ENCODE measurements at regions not wholly inside any gene's neighbourhood (a gene's known extent, or its start where the extent isn't known, plus 50 kb on each side); places are given as distances from the start of the nearest gene placed in this dataset.

DNA sequence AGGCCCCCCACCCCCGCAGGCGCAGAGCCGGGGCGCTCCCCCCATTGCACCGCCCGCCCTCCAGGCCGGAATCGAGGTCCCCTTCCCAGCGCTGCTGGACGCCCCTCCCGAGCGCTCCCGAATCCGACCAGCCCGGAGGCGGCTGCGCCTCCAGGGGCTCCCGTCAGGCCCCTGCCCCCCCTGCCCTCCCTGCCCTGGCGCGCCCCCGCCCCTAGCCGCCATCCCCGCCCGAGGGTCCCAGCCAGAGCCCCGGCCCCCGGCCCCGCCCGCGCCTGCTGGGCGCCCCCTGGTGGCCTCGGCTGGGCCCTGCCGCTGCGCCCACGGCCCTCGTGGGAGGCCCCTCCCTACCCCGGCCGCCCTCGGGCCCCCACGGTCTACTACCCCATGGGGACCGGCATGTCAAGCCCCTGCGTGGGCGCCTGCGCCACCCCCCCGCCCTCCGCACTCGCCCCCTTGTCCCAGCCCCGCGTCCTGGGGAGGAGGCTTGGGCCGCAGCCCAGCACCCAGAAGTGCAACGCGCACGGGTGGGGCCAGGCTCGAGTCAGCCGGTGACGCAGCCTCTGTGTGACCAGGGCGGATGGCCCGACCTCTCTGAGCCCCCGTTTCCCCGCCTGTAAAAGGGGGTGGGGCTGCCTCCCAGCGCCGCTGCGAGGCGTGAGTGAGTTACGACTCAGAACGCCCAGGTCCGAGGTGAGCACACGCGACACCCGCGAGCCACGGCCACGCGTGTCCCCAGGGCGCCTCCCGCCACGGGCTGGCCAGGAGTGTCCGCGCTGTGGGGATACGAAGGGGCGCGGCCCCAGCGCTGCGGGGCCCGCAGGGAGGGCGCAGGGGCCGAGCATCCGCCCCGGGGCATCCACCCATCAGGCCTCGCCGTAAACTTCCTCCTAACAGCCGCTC is 104.9 kb downstream of the FAM53A start (continued):
- TF ChIP-seq JUND (IDR thresholded peaks at IDR 0.05; ENCODE audit: borderline replicate concordance, low read depth, low read length) = peak; percentile 14; the same call in 1 of the 2 replicates
- no peak; the same call in 2 of the 3 replicates for TF ChIP-seq JUND (tag; IDR thresholded peaks at IDR 0.05; ENCODE audit: borderline replicate concordance, low read depth, low read length)
- TF ChIP-seq MAZ (CRISPR knock-in tag; conservative IDR thresholded peaks at IDR 0.05 in 1 of 2, IDR thresholded peaks at IDR 0.05 in 1 of 2) = peak; percentile 68 to 92; a peak in 3 of 4 replicates
- peak; percentile 80 for TF ChIP-seq GATAD2B (IDR thresholded peaks at IDR 0.05; ENCODE audit: borderline replicate concordance)
- TF ChIP-seq ESRRB (CRISPR knock-in tag; IDR thresholded peaks at IDR 0.05; ENCODE audit: borderline replicate concordance) = no peak
- TF ChIP-seq ZNF253 (CRISPR knock-in tag; conservative IDR thresholded peaks at IDR 0.05) = no peak
- no peak for TF ChIP-seq MCM7 (IDR thresholded peaks at IDR 0.05)
- peak; percentile 98 for TF ChIP-seq ZBTB7A (IDR thresholded peaks at IDR 0.05; ENCODE audit: borderline replicate concordance, control insufficient read depth, low read depth, low read length)
- no peak for TF ChIP-seq FOXP1 (CRISPR knock-in tag; IDR thresholded peaks at IDR 0.05)
- peak; percentile 54 for TF ChIP-seq POLR2G (IDR thresholded peaks at IDR 0.05; ENCODE audit: low read depth, low read length)
- TF ChIP-seq, protein P1, sequence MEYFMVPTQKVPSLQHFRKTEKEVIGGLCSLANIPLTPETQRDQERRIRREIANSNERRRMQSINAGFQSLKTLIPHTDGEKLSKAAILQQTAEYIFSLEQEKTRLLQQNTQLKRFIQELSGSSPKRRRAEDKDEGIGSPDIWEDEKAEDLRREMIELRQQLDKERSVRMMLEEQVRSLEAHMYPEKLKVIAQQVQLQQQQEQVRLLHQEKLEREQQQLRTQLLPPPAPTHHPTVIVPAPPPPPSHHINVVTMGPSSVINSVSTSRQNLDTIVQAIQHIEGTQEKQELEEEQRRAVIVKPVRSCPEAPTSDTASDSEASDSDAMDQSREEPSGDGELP (CRISPR knock-in tag; IDR thresholded peaks at IDR 0.05; ENCODE audit: borderline replicate concordance) = peak; percentile 68; the same call in 1 of the 2 replicates
- TF ChIP-seq ETV5 (CRISPR knock-in tag; IDR thresholded peaks at IDR 0.05; ENCODE audit: low read depth) = 0 out of 2 replicates have a peak, but pooled peaks have one; percentile 32
- no peak for TF ChIP-seq ZNF445 (CRISPR knock-in tag; IDR thresholded peaks at IDR 0.05; ENCODE audit: low read depth)
- no peak for TF ChIP-seq HEY1 (CRISPR knock-in tag; IDR thresholded peaks at IDR 0.05; ENCODE audit: borderline replicate concordance)
- TF ChIP-seq NFIC (IDR thresholded peaks at IDR 0.05) = peak; percentile 36; the same call in 1 of the 2 replicates
- TF ChIP-seq, protein P2, sequence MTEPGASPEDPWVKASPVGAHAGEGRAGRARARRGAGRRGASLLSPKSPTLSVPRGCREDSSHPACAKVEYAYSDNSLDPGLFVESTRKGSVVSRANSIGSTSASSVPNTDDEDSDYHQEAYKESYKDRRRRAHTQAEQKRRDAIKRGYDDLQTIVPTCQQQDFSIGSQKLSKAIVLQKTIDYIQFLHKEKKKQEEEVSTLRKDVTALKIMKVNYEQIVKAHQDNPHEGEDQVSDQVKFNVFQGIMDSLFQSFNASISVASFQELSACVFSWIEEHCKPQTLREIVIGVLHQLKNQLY (CRISPR knock-in tag; conservative IDR thresholded peaks at IDR 0.05) = no peak
- peak; percentile 46 for TF ChIP-seq CREB1 (IDR thresholded peaks at IDR 0.05)
- TF ChIP-seq CREB1 (CRISPR knock-in tag; IDR thresholded peaks at IDR 0.05) = peak; percentile 89
- TF ChIP-seq NCOA6 (IDR thresholded peaks at IDR 0.05) = no peak
- TF ChIP-seq, protein P3, sequence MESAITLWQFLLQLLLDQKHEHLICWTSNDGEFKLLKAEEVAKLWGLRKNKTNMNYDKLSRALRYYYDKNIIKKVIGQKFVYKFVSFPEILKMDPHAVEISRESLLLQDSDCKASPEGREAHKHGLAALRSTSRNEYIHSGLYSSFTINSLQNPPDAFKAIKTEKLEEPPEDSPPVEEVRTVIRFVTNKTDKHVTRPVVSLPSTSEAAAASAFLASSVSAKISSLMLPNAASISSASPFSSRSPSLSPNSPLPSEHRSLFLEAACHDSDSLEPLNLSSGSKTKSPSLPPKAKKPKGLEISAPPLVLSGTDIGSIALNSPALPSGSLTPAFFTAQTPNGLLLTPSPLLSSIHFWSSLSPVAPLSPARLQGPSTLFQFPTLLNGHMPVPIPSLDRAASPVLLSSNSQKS (CRISPR knock-in tag; IDR thresholded peaks at IDR 0.05) = no peak
- TF ChIP-seq, protein P4, sequence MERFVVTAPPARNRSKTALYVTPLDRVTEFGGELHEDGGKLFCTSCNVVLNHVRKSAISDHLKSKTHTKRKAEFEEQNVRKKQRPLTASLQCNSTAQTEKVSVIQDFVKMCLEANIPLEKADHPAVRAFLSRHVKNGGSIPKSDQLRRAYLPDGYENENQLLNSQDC (CRISPR knock-in tag; IDR thresholded peaks at IDR 0.05) = no peak
- peak; percentile 62; the same call in 1 of the 2 replicates for TF ChIP-seq RB1 (IDR thresholded peaks at IDR 0.05; ENCODE audit: low read depth)
- TF ChIP-seq MTA2 (IDR thresholded peaks at IDR 0.05; ENCODE audit: low read depth) = peak; percentile 25; the same call in 1 of the 2 replicates
- peak; percentile 46 for TF ChIP-seq HMGN3 (IDR thresholded peaks at IDR 0.05; ENCODE audit: borderline replicate concordance, extremely low read depth, insufficient read length, low read depth, low read length)
- TF ChIP-seq KDM4B (IDR thresholded peaks at IDR 0.05; ENCODE audit: borderline replicate concordance in 2 of 2, low read depth in 1 of 2) = no peak
- TF ChIP-seq POLR3A (IDR thresholded peaks at IDR 0.05; ENCODE audit: borderline replicate concordance, extremely low read depth, insufficient read depth, insufficient read length) = no peak

All from K562 (cell line).